ENCODE measurements at regions not wholly inside any gene's neighbourhood (a gene's known extent, or its start where the extent isn't known, plus 50 kb on each side); places are given as distances from the start of the nearest gene placed in this dataset.
"Not testable (repeated sequence)": the region's sequence is repeated elsewhere in the genome, so short reads cannot be mapped to it uniquely, and the experiment has no call there.

DNA sequence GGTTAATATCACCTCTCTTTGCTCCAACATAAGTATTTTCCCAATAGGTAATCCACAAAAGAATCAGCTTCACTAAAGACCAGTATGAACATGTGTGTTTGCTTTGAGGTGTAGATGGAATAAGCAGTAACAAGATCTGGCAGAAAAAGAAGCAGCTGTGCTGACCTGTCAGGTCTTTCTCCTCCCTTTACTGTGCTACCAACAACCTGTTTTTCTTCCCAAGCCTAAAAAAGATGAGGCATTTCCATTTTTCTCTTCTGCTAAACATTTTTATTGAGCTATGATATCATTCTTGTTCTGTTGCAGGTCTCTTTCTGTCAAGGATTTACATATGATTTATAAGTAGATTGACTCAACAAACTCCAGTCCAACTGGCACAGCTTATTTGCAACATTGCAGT, 315.2 kb upstream of the GLI3 start:
- Histone ChIP-seq H3K9ac (no peak overlapping the region), H4K20me1 (no peaks in the 10 kb centered on the region), H3K4me3 (no peak overlapping the region), H3K27me3 (no peaks in the 10 kb centered on the region), H3K36me3 (no peaks in the 10 kb centered on the region), H3K4me2 (no peak overlapping the region), H3K4me1 (no peaks in the 10 kb centered on the region), H3K9me3 (peaks cover 59% of the 10 kb centered on the region), H3K27ac (no peak overlapping the region)
- no peak for TF ChIP-seq Cebpa-rat (IDR thresholded peaks at IDR 0.05)

DNA sequence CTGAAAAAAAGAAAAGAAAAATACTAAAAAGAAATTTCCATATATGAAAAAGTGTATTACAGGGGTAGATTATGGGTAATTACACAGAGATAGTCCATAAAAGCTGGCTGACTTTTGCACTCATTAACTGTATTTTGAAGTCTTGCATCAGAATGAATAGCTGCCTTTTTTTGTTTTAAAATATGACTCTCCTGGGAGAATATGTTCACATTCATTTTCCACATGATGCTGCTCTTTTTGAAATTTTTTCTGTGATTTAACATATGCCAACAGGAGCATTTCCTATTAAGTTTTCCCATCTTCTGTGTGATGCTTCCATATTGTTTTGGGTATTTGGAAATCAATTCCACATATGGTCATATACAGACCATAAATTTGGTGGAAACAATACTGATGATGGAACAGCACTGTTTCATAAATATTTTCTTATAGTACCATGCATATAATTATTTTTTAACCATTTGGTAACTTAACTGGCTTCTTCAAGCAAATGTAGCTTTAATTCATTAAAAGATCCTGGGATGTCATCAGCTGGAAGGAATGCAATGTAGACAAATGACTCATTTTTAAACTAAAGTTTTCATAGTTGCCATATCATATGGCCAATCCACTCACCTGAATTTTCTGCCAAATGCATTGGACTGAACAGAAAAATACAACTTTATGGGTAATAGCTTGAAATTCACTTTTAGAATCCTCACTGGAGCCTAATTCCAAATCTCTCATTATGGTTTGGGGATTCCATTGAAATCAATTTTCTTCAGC, 313.9 kb upstream of the GLI3 start:
- Histone ChIP-seq H3K9me3 (peaks cover 57% of the 10 kb centered on the region), H3K27ac (no peak overlapping the region), H3K4me1 (no peaks in the 10 kb centered on the region), H3K27me3 (no peaks in the 10 kb centered on the region), H3K4me2 (no peak overlapping the region), H3K36me3 (no peaks in the 10 kb centered on the region), H4K20me1 (no peaks in the 10 kb centered on the region), H3K4me3 (no peak overlapping the region), H3K9ac (no peak overlapping the region)
- no peak for TF ChIP-seq Cebpa-rat (IDR thresholded peaks at IDR 0.05)

DNA sequence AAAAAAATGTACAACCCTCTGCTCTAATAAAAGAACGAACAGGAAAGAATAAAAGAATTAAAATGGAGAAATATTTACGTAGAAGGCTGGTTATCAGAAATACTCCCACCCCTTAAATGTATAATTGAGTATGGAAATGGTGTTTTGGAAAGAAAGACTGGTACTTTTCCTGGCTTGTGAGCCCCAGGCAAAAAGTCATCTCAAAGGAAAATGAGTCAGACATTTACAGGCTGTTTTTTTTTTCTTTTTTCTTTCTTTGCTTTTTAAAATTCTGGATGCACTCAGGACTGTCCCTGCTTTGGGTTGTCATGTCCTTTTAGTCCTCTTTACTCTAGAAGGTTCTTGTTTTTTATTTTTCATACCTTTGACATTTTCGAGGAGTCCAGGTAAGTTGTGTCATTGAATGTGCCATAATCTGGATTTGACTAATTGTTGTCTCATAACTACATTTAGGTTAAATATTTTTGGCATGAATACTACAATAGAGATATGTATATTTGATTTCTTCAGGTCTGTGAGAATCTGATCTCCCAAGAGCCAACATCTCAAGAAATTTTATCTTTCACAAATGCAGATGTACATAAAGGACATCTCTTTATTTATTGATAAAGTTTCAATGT, 313.0 kb upstream of the GLI3 start:
- H4K20me1 ChIP-seq, result no peaks in the 10 kb centered on the region
- H3K36me3 ChIP-seq, result no peaks in the 10 kb centered on the region
- H3K27me3 ChIP-seq, result no peaks in the 10 kb centered on the region
- H3K27ac ChIP-seq, result no peak overlapping the region
- no peak overlapping the region for H3K4me3 ChIP-seq
- H3K9ac ChIP-seq, result no peak overlapping the region
- no peak overlapping the region for H3K4me2 ChIP-seq
- no peak for TF ChIP-seq Cebpa-rat (IDR thresholded peaks at IDR 0.05)
- H3K9me3 ChIP-seq, result peaks cover 48% of the 10 kb centered on the region
- H3K4me1 ChIP-seq, result no peaks in the 10 kb centered on the region

DNA sequence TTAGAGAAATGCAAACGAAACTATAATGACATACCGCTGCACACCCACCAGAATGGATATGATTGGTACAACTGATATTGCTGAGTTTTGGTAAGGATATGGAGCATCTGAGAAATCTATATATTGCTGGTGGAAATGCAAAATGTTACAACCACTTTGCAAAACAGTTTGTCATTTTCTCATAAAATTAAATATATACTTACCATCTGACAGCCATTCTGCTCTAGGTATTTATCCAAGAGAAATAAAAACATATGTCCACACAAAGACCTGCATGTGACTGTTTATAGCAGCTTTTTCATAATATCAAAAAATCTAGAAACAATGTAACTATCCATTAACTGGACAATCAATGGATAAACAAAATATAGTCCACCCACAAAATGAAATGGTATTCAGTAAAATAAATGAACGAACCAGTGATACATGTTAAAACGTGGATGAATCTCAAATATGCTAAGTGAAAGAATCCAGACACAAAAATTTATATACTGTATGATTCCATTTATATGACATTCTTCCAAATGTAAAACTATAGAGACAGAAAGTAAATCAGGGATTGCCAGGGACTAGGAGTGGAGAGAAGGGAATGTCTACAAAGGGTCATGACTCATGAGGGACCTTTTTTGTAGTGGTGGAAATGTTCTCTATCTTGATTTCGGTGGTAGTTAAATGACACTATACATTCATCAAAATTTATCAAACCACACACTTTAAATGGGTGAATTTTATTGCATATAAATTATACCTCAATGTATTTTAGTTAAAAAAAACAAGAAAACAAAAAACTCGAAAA, 312.0 kb upstream of the GLI3 start:
- H3K27me3 ChIP-seq, result no peaks in the 10 kb centered on the region
- peaks cover 48% of the 10 kb centered on the region for H3K9me3 ChIP-seq
- no peak overlapping the region for H3K9ac ChIP-seq
- H4K20me1 ChIP-seq, result no peaks in the 10 kb centered on the region
- H3K36me3 ChIP-seq, result no peaks in the 10 kb centered on the region
- H3K4me2 ChIP-seq, result no peak overlapping the region
- H3K4me3 ChIP-seq, result no peak overlapping the region
- no peak overlapping the region for H3K27ac ChIP-seq
- H3K4me1 ChIP-seq, result no peaks in the 10 kb centered on the region
- TF ChIP-seq Cebpa-rat (IDR thresholded peaks at IDR 0.05), result no peak

DNA sequence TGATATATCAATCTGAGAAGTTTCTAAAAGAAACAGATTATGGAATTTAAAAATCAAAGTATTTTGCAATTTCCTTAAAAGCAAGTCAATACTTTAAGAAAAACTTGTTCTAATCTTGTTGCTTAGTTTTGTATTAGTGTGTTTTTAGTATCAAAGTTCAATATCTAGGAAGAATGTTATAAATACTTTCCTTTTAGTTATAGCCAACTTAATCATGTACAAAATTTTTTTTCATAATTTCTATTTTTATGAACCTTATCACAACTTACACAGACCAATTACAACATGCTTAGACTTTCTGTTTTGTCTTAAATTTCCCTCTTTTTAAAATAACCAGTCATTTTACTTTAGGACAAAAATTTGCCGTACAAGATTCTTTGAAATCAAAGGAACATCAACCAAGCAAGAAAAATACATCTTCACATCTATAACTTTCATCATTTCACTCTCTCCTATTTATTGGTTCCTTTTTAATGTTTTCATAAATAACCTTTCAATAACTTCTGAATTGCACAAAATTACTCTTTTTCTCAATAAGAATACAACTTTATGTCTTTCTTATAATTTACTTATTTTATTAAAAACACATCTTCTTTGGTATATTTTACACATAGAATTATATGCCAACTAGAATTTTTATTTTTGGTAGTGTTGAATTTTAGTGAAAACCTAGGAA, 308.2 kb upstream of the GLI3 start:
- H3K9me3 ChIP-seq, result peaks cover 53% of the 10 kb centered on the region

DNA sequence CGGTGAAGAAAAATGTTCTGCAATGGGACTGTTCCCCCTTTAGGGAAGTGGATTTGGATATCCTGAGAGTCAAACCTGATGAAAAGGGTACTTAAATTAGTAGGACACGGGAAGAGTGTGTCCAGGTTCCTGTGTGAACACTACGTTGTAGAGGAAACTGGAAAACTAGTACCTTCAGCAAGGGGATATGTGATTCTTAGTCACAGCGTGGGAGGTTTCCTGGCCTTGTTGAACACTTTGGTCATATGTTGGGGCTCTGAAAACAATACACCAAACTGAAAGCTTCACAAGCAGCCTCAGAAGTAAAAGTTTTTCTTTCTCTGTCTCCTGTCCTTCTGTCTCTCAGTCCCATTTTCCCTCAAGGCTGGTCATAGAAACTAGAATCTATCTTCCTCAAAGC, 306.9 kb upstream of the GLI3 start:
- Histone ChIP-seq H3K9me3 (peaks cover 53% of the 10 kb centered on the region), H3K36me3 (no peaks in the 10 kb centered on the region), H3K4me1 (no peaks in the 10 kb centered on the region), H4K20me1 (no peaks in the 10 kb centered on the region), H3K27ac (no peak overlapping the region), H3K4me2 (no peak overlapping the region), H3K27me3 (no peaks in the 10 kb centered on the region), H3K9ac (no peak overlapping the region), H3K4me3 (no peak overlapping the region)
- TF ChIP-seq Cebpa-rat (IDR thresholded peaks at IDR 0.05), result no peak

More for the DNA sequence above, 308.2 kb upstream of the GLI3 start:
- Histone ChIP-seq H3K27me3 (no peaks in the 10 kb centered on the region), H3K4me3 (no peak overlapping the region), H3K9ac (no peak overlapping the region), H4K20me1 (no peaks in the 10 kb centered on the region), H3K36me3 (no peaks in the 10 kb centered on the region), H3K4me1 (no peaks in the 10 kb centered on the region), H3K27ac (no peak overlapping the region), H3K4me2 (no peak overlapping the region)
- no peak for TF ChIP-seq Cebpa-rat (IDR thresholded peaks at IDR 0.05)

DNA sequence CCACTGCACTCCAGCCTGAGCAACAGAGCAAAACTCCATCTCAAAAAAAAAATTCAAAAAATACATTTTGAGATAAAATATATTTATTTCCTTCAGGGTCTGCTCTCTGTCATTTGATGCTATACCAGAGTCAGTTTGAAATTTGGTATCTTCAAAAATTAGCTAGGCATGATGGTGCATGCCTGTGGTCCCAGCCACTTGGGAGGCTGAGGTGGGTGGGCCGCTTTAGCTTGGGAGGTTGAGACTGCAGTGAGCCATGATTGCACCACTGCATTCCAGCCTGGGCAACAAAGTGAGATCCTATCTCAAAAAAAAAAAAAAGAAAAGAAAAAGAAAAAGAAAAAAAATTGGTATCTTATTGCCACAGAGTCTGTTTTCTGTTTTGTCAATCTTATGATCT, 305.4 kb upstream of the GLI3 start:
- not testable (repeated sequence) for H3K27me3 ChIP-seq, H4K20me1 ChIP-seq, H3K4me1 ChIP-seq, H3K27ac ChIP-seq, H3K9ac ChIP-seq, H3K36me3 ChIP-seq, H3K4me2 ChIP-seq, H3K4me3 ChIP-seq
- H3K9me3 ChIP-seq, result peaks cover 50% of the 10 kb centered on the region

DNA sequence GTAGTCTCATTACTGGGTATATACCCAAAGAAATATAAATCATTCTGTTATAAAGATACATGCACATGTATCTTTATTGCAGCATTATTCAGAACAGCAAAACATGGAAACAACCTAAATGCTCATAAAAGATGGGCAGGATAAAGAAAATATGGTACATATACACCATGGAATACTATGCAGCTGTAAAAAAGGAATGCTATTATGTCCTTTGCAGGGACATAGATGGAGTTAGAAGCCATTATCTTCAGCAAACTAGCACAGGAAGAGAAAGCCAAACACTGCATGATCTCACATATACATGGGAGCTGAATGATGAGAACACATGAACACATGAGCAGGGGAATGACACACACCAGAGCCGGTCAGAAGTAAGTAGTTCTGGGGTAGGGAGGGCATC, 297.4 kb upstream of the GLI3 start:
- Histone ChIP-seq H3K27ac (no peak overlapping the region), H3K36me3 (no peaks in the 10 kb centered on the region), H3K9me3 (peaks cover 28% of the 10 kb centered on the region), H3K4me3 (no peak overlapping the region), H3K4me1 (no peaks in the 10 kb centered on the region), H4K20me1 (no peaks in the 10 kb centered on the region), H3K27me3 (no peaks in the 10 kb centered on the region), H3K9ac (no peak overlapping the region), H3K4me2 (no peak overlapping the region)
- no peak for TF ChIP-seq Cebpa-rat (IDR thresholded peaks at IDR 0.05)

DNA sequence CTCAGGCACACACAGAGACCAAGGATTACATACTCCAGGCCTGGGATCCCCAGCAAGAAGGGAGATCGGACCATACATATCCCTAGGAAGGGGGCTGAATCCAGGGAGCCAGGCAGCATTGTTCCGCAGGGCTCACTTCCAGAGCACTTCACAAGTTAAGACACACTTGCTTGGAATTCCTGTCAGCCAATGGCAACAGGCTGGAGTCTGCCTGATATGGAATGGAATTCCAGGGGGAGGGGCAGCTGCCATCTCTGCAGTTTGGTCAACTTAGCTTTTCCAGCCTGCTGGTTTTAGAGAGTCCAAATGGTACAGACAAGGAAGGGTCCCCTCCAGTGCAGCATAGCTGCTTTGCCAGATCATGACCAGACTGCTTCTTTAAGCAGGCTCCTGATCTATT, 290.0 kb upstream of the GLI3 start:
- Histone ChIP-seq H3K9me3 (peaks cover 44% of the 10 kb centered on the region), H3K9ac (no peak overlapping the region)
- TF ChIP-seq Cebpa-rat (IDR thresholded peaks at IDR 0.05), result no peak

More for the DNA sequence above, 290.0 kb upstream of the GLI3 start:
- no peak overlapping the region for H3K4me3 ChIP-seq
- H4K20me1 ChIP-seq, result no peaks in the 10 kb centered on the region
- H3K4me2 ChIP-seq, result no peak overlapping the region
- H3K27me3 ChIP-seq, result no peaks in the 10 kb centered on the region
- H3K36me3 ChIP-seq, result no peaks in the 10 kb centered on the region
- peaks cover 6% of the 10 kb centered on the region; the same call in 1 of the 2 replicates for H3K4me1 ChIP-seq
- H3K27ac ChIP-seq, result no peak overlapping the region
